IgD-negative memory B cell (primary cell): ENCODE measurements at regions not wholly inside any gene's neighbourhood (a gene's known extent, or its start where the extent isn't known, plus 50 kb on each side); places are given as distances from the start of the nearest gene placed in this dataset.
"Not testable (repeated sequence)": the region's sequence is repeated elsewhere in the genome, so short reads cannot be mapped to it uniquely, and the experiment has no call there.

Experiments used
- H3K27ac Mint-ChIP-seq, 3 donors: one replicate each; pipeline ENCODE4 v1.8.0; 2020 to 2022; ENCODE audit warnings: mild to moderate bottlenecking in 3 of 3, mixed read lengths in 3 of 3, moderate library complexity in 1 of 3
- H3K27me3 Mint-ChIP-seq: one replicate; pipeline ENCODE4 v1.8.0; 2021; ENCODE audit warnings: mixed read lengths
- H3K36me3 Mint-ChIP-seq: one replicate; pipeline ENCODE4 v1.8.0; 2020; ENCODE audit warnings: mild to moderate bottlenecking, mixed read lengths
- H3K4me1 Mint-ChIP-seq, 3 donors: one replicate each; pipeline ENCODE4 v1.8.0; 2020 to 2022; ENCODE audit warnings: mixed read lengths in 3 of 3, mild to moderate bottlenecking in 1 of 3
- H3K4me3 Mint-ChIP-seq, 4 donors: one replicate each; pipeline ENCODE4 v1.8.0; 2020 to 2022; ENCODE audit warnings: mild to moderate bottlenecking in 4 of 4, mixed read lengths in 4 of 4, moderate library complexity in 3 of 4
- H3K9me3 Mint-ChIP-seq, 3 donors: one replicate each; pipeline ENCODE4 v1.8.0; 2020 to 2021; ENCODE audit warnings: mixed read lengths in 3 of 3, mild to moderate bottlenecking in 1 of 3

DNA sequence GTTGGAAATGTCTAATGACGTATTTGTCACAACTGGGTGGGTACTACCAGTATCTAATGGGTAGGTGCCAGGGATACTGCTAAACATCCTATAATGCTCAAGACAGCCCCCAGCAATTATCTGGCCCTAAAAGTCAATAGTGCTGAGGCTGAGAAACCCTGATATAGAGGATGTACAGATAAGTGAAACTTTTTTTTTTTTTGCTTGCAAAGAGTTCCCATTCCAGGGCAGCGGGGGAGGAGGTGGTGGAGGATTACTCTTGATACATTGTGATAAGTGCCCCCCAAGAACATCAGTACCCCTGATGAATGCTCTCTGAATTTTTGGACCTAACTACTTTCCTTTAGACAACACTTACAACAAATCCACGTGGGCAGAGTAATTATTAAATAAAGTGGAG, 329.7 kb upstream of the SPRED2 start:
- Mint-ChIP-seq H3K9me3 (peaks cover 4 to 9% (median 6%) of the 10 kb centered on the region in 3 donors), H3K36me3 (peaks cover 5% of the 10 kb centered on the region), H3K4me3 (no peak overlapping the region), H3K4me1 (no peaks in the 10 kb centered on the region), H3K27me3 (peaks cover 11% of the 10 kb centered on the region), H3K27ac (no peak overlapping the region)

DNA sequence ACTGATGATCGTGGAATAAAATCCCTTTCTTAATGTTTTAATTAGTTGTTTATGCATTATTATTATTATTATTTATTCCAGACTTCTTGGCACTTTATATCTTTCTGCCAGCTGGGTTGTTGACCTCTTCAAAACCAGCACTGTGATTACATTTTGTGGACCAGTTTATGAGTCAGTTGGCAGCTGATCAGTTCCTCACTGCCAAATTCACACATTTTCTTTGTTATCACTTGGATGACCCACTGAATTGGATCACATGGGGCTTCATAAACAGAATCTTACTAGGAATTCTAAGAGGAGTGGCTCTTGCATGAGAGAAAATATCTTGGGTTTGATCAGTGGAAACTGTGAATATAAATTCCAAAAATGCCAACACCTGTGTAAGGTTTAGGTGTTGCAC, 321.8 kb upstream of the SPRED2 start:
- H3K27me3 Mint-ChIP-seq, result peaks cover 2% of the 10 kb centered on the region
- H3K27ac Mint-ChIP-seq, result no peak overlapping the region
- no peaks in the 10 kb centered on the region for H3K4me1 Mint-ChIP-seq
- peaks cover 4 to 15% (median 4%) of the 10 kb centered on the region in 3 donors for H3K9me3 Mint-ChIP-seq
- H3K36me3 Mint-ChIP-seq, result peaks cover 9% of the 10 kb centered on the region
- no peak overlapping the region for H3K4me3 Mint-ChIP-seq

DNA sequence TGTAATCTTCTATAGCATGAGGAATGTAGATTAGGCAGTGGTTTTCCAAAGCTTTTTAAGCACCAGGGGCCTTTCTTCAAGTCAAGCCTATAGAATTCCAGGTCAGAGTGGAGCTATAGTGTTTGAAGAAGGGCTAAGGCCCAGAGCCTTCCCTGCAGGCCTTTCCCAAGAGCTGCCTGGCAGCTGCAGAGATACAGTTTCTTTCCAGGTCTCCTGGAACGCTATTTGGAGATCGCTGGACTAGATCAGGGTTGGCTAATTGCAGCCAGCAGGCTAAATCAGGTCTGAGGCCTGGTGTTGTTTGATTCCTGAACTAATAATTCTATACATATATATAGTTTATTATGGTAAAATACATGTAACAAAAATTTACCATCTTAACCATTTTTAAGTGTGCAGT, 319.0 kb upstream of the SPRED2 start:
- peaks cover 0 to 2% (median 0%) of the 10 kb centered on the region in 3 donors for H3K4me1 Mint-ChIP-seq
- peaks cover 2 to 4% (median 2%) of the 10 kb centered on the region in 3 donors for H3K9me3 Mint-ChIP-seq
- H3K27me3 Mint-ChIP-seq, result peaks cover 2% of the 10 kb centered on the region
- no peak overlapping the region for H3K27ac Mint-ChIP-seq
- no peak overlapping the region for H3K4me3 Mint-ChIP-seq
- peaks cover 3% of the 10 kb centered on the region for H3K36me3 Mint-ChIP-seq

DNA sequence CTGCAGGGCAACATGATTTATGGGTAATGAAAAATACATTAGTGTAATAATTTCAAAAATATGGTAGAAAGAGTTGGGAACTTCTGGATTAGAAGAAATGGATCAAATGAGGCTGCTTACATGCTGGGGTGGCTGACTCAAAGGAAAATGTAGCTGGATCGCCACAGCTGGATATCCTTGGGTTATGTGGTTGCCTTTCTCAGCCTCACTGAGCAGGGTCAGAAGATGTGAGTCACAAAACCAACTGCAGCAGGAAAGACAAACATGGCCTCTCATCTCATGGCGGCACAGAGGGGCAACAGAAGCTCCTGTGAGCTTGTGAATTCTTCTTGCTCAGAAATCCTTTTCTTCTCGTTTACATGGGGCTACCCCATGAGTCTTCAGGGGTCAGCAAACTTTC, 317.1 kb upstream of the SPRED2 start:
- Mint-ChIP-seq H3K4me1 (peaks cover 0 to 2% (median 0%) of the 10 kb centered on the region in 3 donors), H3K9me3 (peaks cover 0 to 2% (median 0%) of the 10 kb centered on the region in 3 donors), H3K27ac (no peak overlapping the region), H3K36me3 (peaks cover 1% of the 10 kb centered on the region), H3K4me3 (no peak overlapping the region), H3K27me3 (peaks cover 2% of the 10 kb centered on the region)

DNA sequence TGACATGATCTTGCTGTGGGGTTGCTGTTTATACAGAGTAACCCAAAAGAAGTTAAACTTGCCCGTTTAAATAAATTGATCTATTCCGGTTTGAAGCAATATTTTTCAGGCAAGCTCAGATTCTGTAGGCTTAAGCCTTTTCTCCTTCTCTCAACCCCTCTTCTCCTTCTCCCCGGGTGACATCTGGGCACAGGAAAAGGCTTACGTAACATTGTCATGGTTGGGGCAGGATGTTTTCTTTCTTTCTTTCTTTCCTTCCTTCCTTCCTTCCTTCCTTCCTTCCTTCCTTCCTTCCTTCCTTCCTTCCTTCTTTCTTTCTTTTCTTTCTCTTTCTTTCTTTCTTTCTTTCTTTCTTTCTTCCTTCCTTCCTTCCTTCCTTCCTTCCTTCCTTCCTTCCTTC, 315.5 kb upstream of the SPRED2 start:
- not testable (repeated sequence) for H3K9me3 Mint-ChIP-seq

DNA sequence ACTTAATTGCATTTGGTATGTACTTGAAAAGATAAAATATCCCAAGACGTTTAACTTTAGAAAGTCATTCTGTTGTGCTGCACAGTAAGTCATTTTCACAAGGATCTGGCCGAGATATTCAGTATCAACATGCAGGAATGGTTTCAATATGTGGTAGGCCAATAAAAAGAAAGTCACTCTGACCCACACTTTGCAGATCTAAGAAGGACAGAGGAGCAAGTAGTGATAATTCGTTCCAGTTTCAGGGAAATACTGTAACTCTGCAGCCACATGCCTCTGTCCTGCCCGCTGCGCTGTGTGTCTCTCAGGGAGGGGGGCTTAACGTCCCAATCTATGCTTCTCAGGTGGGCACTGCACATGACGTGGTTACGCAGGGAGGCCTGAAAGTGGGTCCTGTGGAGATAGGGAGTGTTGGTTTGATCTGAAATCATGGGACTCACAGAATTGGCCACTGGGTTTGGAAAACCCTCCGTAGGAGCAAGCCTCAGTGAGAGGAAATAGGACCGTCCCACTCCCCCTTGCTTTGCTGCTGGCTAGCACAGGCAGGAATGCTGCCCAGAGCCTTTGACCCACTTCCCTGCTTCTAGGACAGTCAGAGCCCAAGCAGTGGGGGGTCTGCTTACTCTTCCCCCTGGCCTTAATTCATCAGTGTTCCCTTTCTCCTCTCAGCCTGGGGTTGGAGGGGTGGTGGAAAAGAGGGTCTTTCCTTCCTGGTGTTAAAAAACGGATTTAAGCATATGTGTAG, 314.7 kb upstream of the SPRED2 start:
- H3K4me3 Mint-ChIP-seq, result no peak overlapping the region
- H3K27ac Mint-ChIP-seq, result no peak overlapping the region
- H3K27me3 Mint-ChIP-seq, result peaks cover 4% of the 10 kb centered on the region
- peaks cover 0 to 2% (median 0%) of the 10 kb centered on the region in 3 donors for H3K4me1 Mint-ChIP-seq
- H3K9me3 Mint-ChIP-seq, result peaks cover 0 to 2% (median 0%) of the 10 kb centered on the region in 3 donors
- H3K36me3 Mint-ChIP-seq, result peaks cover 1% of the 10 kb centered on the region

More for the DNA sequence above, 315.5 kb upstream of the SPRED2 start:
- H3K27me3 Mint-ChIP-seq, H3K4me1 Mint-ChIP-seq, H3K36me3 Mint-ChIP-seq, H3K27ac Mint-ChIP-seq, H3K4me3 Mint-ChIP-seq: not testable (repeated sequence)

DNA sequence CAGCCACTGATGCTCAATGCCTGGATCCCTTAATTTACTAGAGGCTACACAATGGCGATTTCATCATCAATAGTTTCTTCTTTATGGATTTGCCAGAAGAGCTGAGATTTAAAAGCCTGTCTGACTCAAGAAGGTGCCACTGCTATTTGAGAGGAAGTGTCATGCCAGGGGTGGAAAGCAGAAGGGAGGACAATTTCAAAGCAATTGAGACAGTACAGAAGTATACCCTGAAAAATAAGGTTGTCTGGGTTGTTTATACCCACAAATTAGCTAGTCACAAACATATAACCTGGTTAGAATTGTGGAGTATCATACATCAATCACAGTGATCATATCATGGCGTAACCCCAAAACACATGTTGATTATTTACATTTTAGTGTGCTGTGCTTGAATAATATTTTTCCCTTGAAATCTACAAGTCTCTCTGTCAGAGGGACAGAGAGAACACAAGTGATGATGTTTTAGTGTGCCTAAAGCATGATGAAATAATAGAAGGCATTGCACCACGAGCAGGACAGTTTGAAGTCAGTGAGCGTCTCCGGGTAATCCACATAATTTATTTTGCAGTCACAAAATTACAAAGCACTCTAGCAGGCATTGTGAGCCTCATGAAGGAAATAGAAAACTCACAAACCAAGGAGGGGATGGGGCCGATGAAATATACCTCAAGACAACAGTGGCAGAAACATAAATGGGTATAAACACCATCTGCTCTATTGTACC, 312.2 kb upstream of the SPRED2 start:
- Mint-ChIP-seq H3K4me3 (no peak overlapping the region), H3K27ac (no peak overlapping the region), H3K9me3 (peaks cover 0 to 2% (median 0%) of the 10 kb centered on the region in 3 donors), H3K4me1 (peaks cover 0 to 2% (median 0%) of the 10 kb centered on the region in 3 donors), H3K36me3 (peaks cover 1% of the 10 kb centered on the region), H3K27me3 (peaks cover 4% of the 10 kb centered on the region)

DNA sequence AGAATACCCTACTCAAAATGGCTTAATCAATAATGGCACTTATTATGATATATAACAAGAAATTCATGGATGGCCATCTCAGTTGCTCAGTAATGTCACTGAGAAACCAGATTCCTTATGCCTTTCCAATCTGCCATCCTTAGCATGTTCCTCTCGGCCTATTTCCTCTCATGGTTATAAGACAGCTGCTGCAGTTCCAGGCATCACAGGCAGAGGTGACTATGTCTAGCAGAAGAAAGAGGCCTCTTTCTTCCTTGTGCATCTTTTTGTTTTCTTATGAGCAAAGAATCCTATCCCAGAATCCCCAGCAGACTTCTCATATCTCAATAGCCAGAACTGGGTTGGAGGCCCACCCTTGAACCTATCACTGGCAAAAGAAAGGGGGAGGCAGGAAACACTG, 310.6 kb upstream of the SPRED2 start:
- Mint-ChIP-seq H3K36me3 (no peaks in the 10 kb centered on the region), H3K4me1 (no peaks in the 10 kb centered on the region), H3K9me3 (no peaks in the 10 kb centered on the region), H3K4me3 (no peak overlapping the region), H3K27me3 (peaks cover 6% of the 10 kb centered on the region), H3K27ac (no peak overlapping the region)

DNA sequence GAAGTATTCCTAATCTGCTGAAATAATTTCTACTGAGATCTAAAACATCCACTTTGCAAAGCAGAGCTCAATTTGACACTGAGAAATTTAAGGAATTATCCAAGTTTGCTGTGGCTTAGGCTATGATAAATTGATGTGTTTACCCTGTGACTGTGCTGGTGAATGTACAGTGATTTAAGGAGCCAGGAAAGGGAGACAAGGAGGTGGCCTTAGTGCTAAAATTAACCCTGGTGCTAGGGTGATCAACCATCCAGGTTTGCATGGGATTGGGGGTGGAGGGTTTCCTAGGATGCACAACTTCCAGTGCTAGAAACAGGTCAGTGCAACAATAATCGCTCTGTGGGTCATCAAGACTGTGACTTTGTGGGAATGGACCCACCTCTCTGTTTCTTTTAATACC, 307.5 kb upstream of the SPRED2 start:
- Mint-ChIP-seq H3K36me3 (no peaks in the 10 kb centered on the region), H3K27me3 (peaks cover 10% of the 10 kb centered on the region), H3K4me1 (peaks cover 0 to 1% (median 0%) of the 10 kb centered on the region in 3 donors), H3K9me3 (peaks cover 0 to 4% (median 0%) of the 10 kb centered on the region in 3 donors), H3K27ac (no peak overlapping the region), H3K4me3 (no peak overlapping the region)

DNA sequence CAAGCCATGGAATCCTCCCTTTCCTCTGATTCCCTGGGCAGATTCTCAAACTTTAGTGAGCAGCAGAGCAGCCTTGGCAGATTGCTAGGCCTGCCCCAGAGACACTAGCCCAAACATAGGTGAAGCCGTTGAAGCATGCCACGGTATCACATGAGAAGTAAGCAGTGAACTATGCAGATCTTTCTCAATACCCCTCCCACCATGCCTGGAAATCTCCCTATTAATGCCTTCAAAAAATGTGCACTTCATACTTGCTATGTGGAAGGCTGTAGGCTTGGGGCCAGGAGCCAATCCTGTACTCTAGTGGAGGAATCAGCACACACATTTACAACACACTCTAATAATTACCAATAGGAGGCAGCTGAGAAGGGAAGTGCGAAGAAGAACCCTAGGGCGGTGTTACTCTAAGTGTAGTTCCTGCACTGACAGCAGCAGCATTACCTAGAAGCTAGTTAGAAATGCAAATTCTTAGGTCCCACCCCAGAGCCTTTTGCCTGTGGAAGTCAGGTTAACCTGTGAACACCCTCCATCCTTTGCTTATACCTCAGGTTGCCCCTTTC, 305.1 kb upstream of the SPRED2 start:
- peaks cover 0 to 5% (median 4%) of the 10 kb centered on the region in 3 donors for H3K9me3 Mint-ChIP-seq
- no peaks in the 10 kb centered on the region for H3K36me3 Mint-ChIP-seq
- H3K27ac Mint-ChIP-seq, result no peak overlapping the region
- H3K4me3 Mint-ChIP-seq, result no peak overlapping the region
- H3K27me3 Mint-ChIP-seq, result peaks cover 12% of the 10 kb centered on the region
- peaks cover 0 to 1% (median 0%) of the 10 kb centered on the region in 3 donors for H3K4me1 Mint-ChIP-seq

DNA sequence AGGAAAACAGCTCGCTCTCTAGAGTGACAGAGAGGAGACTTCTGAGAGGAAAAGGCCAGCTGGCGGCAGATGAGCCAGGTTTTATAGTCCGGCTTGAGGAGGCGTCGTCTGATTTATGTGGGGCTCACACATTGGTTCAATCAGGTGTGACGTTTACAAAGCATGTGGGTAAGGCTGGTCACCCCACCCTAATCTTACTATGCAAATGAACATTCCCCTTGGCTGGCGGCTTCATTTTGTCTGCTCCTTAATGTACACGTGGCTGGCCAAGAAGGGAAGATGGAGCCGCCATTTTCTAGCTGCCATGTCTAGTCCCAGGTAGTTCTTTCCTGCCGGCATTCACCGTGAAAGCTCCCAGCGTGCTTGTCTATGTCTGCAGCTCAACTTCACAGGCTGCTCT, 299.1 kb upstream of the SPRED2 start:
- Mint-ChIP-seq H3K27ac (no peak overlapping the region), H3K4me3 (no peak overlapping the region), H3K4me1 (no peaks in the 10 kb centered on the region), H3K9me3 (peaks cover 1 to 7% (median 5%) of the 10 kb centered on the region in 3 donors), H3K27me3 (peaks cover 4% of the 10 kb centered on the region), H3K36me3 (no peaks in the 10 kb centered on the region)

DNA sequence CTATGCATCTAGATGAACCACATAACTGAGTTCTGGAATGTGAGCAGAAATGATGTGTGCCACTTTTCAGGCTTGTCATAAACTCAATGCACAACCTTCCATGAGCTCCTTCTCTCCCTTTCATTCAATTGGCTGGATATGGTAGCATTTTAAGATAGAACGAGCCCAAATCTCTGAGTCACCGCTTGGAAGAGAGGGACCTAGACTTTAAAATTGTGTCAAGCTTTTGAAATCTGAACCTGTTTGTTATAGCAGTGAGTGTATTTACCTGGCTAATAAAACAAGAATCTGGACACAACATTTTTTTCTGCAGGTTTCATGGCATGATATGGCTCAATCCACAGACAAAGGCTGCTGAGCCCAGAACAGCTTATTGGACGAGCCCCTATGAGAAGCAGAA, 297.8 kb upstream of the SPRED2 start:
- no peaks in the 10 kb centered on the region for H3K4me1 Mint-ChIP-seq
- peaks cover 4% of the 10 kb centered on the region for H3K27me3 Mint-ChIP-seq
- no peak overlapping the region for H3K27ac Mint-ChIP-seq
- H3K9me3 Mint-ChIP-seq, result peaks cover 1 to 12% (median 9%) of the 10 kb centered on the region in 3 donors
- no peaks in the 10 kb centered on the region for H3K36me3 Mint-ChIP-seq
- no peak overlapping the region for H3K4me3 Mint-ChIP-seq

DNA sequence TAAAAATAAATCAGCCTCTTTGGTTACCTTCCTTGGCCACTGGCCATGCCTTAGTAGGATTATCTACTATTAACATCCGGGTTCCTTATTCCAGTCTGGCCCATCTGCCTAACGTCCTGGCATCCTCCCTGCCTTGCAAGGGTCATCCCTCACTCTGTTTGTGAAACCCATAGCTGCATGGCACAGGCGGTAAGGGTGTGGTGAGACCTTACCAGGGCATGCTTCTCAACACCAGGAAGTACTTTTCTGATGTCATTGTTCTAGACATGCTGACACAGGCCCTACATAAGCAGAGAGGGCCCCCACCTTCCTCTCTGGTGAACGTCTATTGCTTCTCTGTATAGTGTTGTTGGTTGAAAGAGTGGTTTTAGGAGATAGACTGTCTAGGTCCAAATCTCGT, 296.8 kb upstream of the SPRED2 start:
- H3K4me1 Mint-ChIP-seq, result no peaks in the 10 kb centered on the region
- H3K4me3 Mint-ChIP-seq, result no peak overlapping the region
- no peak overlapping the region for H3K27ac Mint-ChIP-seq
- H3K36me3 Mint-ChIP-seq, result no peaks in the 10 kb centered on the region
- H3K9me3 Mint-ChIP-seq, result peaks cover 1 to 12% (median 9%) of the 10 kb centered on the region in 3 donors
- H3K27me3 Mint-ChIP-seq, result peaks cover 7% of the 10 kb centered on the region

DNA sequence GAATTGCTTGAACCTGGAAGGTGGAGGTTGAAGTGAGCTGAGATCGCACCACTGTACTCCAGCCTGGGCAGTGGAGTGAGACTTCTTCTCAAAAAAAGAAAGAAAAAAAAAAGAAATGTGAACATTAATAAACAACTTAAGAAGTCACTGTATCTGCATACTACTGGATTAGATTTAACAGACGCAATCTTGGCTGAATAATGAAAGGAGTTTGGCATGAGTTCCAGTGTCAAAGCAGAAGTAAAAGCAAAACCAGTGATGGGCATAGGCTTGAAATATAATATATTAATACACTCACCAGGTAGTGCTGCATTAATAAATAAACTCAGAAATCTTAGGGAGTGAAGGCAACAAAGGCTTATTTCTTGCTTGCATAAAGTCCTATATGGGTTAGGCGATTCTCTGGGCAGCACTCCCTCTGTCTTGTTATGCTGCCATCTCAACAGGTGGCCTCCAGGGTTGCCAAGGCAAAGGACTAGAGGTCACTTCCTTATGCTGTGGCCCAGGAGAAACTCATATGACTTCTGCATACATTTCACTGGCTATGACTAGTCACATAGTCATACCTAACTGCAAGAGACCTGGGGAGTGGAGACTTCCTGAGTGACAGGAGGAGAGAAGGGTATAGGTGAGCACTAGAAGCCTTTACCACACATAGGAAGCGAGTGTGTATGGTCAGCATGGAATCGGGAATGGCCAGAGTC, 296.2 kb upstream of the SPRED2 start:
- H3K36me3 Mint-ChIP-seq, result no peaks in the 10 kb centered on the region
- no peaks in the 10 kb centered on the region for H3K4me1 Mint-ChIP-seq
- H3K27ac Mint-ChIP-seq, result no peak overlapping the region

DNA sequence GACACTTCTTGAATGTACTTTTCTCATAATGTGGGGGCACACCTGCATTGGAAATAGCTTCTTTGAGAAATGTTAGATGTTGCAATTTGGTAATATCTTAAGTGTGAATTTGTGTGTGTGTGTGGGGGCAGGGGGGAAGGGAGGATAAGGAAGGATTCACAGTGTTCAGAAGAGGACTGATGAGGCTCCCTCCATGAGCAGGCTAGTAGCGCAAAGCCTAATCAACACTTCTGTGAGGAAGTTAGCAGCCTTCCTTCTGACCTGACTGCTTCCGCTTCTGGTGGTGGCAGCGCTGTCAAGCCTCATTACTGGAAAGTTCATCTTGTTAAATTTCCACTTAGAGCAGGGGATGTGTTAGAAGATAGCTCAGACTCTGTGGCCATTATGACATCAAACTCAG, 295.4 kb upstream of the SPRED2 start:
- Mint-ChIP-seq H3K4me3 (no peak overlapping the region), H3K27ac (no peak overlapping the region), H3K36me3 (no peaks in the 10 kb centered on the region), H3K27me3 (peaks cover 3% of the 10 kb centered on the region), H3K4me1 (no peaks in the 10 kb centered on the region), H3K9me3 (peaks cover 1 to 9% (median 7%) of the 10 kb centered on the region in 3 donors)

More for the DNA sequence above, 296.2 kb upstream of the SPRED2 start:
- H3K9me3 Mint-ChIP-seq, result peaks cover 1 to 11% (median 9%) of the 10 kb centered on the region in 3 donors
- H3K27me3 Mint-ChIP-seq, result peaks cover 7% of the 10 kb centered on the region
- no peak overlapping the region for H3K4me3 Mint-ChIP-seq
